ENCODE measurements at regions not wholly inside any gene's neighbourhood (a gene's known extent, or its start where the extent isn't known, plus 50 kb on each side); places are given as distances from the start of the nearest gene placed in this dataset.

DNA sequence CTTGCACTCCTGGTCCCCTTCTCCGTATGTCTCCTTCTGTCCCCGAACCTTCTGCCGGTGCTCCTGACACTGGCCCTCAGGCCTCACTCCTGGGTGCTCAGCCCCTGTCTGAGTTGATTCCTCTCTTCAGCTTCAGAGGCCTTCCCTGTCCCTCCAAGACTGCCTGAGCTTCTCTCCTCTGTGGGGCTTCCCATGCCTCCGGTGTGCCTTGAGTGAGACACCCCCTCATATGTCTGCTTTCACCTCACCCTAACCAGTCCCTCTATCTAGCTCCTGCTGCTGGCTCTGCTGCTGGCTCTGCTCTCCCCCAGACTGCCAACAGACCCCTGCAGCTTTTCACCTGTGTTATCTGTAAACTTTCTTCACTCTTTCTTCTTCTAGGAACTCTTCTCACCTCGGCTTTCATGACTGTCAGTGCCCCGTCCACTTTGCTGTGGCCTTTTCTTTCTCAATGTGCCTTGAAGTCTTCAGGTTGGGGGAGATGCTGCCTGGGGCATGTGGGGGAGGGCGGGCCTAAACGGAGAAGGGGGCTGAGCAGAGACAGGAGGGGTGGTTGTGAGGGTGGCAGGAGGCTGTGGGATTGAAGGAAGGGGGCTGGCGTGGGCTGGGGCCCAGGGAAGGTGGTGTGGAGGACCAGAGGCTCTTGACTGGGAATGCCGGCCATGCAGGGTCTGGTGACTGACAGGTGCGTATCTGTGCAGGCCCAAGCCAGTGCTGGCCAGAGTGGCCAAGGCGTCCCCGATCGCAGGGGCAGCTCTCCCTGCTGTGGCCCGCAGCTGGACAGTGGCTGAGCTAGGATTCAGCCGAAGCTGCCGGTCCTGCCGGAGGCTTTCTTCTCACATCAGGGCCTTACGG, 81.3 kb downstream of the METRNL start:
- DNase-seq (no peak), FAIRE-seq (no peak)
- H3K36me3 ChIP-seq (ENCODE audit: control insufficient read depth in 2 of 3, insufficient read depth in 3 of 3, low read length in 3 of 3) = no peaks in the 10 kb centered on the region
- H3K27me3 ChIP-seq (ENCODE audit: control insufficient read depth, insufficient read depth, low read length) = no peaks in the 10 kb centered on the region
- H3K4me3 ChIP-seq (ENCODE audit: low read length in 3 of 3) = no peak overlapping the region
- H3K9me3 ChIP-seq (ENCODE audit: control insufficient read depth in 2 of 3, insufficient read depth in 1 of 3, low read length in 3 of 3) = no peaks in the 10 kb centered on the region
- intact Hi-C loops (cut with DNase I) = no loop called here
- no peaks in the 10 kb centered on the region for H3K4me1 ChIP-seq (ENCODE audit: control insufficient read depth in 2 of 3, insufficient read depth in 2 of 3, low read depth in 1 of 3, low read length in 3 of 3)
- no peak overlapping the region for H3K9ac ChIP-seq (ENCODE audit: low read length in 3 of 3)
- H3K27ac ChIP-seq (ENCODE audit: low read depth in 2 of 2, low read length in 2 of 2) = no peak overlapping the region
- TF ChIP-seq, protein P1, sequence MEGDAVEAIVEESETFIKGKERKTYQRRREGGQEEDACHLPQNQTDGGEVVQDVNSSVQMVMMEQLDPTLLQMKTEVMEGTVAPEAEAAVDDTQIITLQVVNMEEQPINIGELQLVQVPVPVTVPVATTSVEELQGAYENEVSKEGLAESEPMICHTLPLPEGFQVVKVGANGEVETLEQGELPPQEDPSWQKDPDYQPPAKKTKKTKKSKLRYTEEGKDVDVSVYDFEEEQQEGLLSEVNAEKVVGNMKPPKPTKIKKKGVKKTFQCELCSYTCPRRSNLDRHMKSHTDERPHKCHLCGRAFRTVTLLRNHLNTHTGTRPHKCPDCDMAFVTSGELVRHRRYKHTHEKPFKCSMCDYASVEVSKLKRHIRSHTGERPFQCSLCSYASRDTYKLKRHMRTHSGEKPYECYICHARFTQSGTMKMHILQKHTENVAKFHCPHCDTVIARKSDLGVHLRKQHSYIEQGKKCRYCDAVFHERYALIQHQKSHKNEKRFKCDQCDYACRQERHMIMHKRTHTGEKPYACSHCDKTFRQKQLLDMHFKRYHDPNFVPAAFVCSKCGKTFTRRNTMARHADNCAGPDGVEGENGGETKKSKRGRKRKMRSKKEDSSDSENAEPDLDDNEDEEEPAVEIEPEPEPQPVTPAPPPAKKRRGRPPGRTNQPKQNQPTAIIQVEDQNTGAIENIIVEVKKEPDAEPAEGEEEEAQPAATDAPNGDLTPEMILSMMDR (IDR thresholded peaks at IDR 0.05; ENCODE audit: borderline replicate concordance, extremely low read depth, insufficient read depth) = no peak

DNA sequence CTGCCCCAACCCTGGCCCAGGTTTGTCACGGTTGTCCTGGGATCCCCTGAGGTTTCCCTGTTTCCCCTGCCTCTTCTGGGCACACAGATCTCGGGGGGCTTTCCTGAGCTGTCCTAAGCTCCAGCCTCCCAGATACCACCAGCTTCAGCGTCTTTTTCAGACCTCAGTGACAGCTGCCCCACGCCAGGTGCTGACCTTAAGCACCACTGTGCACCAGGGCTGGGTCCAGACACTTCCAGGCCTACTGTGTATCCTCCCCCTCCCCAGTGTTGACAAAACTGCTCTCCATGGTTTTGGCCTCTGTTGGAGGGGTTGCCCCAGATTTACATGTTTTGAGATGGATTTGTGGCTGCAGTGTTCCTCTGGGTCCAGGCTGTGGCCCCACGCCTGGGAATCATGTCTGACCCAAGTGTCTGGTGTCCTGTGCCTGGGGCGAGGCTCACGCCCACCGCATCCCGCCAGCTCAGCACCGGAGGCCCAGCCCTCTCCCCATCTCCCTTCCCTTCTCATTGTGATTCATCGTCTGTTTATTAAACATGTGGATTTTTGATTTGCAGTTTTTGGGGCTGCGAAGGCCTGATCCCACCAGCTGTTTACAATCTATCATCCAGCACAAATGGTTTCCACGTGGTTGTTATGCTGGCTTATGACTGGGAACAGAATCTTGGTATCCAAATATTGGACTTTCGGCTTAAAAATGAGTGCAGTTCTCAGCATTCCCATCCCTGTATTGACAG, 82.1 kb downstream of the METRNL start:
- Histone ChIP-seq H3K36me3 (ENCODE audit: control insufficient read depth in 2 of 3, insufficient read depth in 3 of 3, low read length in 3 of 3) (no peaks in the 10 kb centered on the region), H3K27ac (ENCODE audit: low read depth in 2 of 2, low read length in 2 of 2) (no peak overlapping the region), H3K4me3 (ENCODE audit: low read length in 3 of 3) (no peak overlapping the region), H3K9me3 (ENCODE audit: control insufficient read depth in 2 of 3, insufficient read depth in 1 of 3, low read length in 3 of 3) (no peaks in the 10 kb centered on the region), H3K27me3 (ENCODE audit: control insufficient read depth, insufficient read depth, low read length) (no peaks in the 10 kb centered on the region), H3K4me1 (ENCODE audit: control insufficient read depth in 2 of 3, insufficient read depth in 2 of 3, low read depth in 1 of 3, low read length in 3 of 3) (no peaks in the 10 kb centered on the region), H3K9ac (ENCODE audit: low read length in 3 of 3) (no peak overlapping the region)
- DNase-seq = peak in 3 of 5 donors; percentile 49 to 87 (median 63)
- intact Hi-C loops (cut with DNase I) = no loop called here
- TF ChIP-seq, protein P1 (IDR thresholded peaks at IDR 0.05; ENCODE audit: borderline replicate concordance, extremely low read depth, insufficient read depth) = no peak
- no peak for FAIRE-seq

DNA sequence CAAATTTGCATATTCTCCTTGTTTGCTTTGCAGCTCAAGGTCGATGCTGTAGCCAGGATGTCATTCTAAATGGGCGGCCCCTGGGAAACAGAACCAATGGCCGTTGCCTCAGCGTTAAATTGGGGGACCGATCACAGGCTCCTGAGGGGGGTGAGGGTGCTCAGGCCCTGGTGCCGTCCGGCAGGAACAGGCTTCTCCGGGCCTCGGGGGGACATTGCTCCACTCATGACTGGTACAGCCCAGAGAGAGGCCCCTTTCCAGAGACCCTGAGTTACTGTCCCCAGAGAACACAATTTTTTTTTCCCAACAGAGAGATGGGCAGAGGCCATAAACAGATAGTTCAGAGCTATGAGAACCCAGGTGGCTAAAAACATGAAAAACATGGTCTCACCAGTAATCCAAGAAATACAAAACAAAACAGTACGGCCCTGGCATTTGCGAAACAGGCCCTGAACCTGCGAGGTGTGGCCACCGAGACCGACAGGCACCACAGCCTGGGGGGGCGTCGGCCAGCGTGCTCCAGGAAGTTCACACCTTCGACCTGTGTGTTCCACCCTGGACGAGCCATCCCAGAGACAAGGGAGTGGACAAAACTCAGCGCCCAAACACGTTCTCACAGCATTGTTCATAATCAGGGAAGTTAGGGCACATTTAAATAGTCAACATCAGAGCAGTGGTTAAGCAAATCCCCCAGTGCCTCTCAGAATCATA, 82.8 kb downstream of the METRNL start:
- no peak overlapping the region for H3K4me3 ChIP-seq (ENCODE audit: low read length in 3 of 3)
- no peaks in the 10 kb centered on the region for H3K9me3 ChIP-seq (ENCODE audit: control insufficient read depth in 2 of 3, insufficient read depth in 1 of 3, low read length in 3 of 3)
- no peaks in the 10 kb centered on the region for H3K36me3 ChIP-seq (ENCODE audit: control insufficient read depth in 2 of 3, insufficient read depth in 3 of 3, low read length in 3 of 3)
- intact Hi-C loops (cut with DNase I) = no loop called here
- no peak overlapping the region for H3K9ac ChIP-seq (ENCODE audit: low read length in 3 of 3)
- FAIRE-seq (no peak), DNase-seq (peak in 1 of 5 donors; percentile 59)
- no peaks in the 10 kb centered on the region for H3K4me1 ChIP-seq (ENCODE audit: control insufficient read depth in 2 of 3, insufficient read depth in 2 of 3, low read depth in 1 of 3, low read length in 3 of 3)
- TF ChIP-seq, protein P1 (IDR thresholded peaks at IDR 0.05; ENCODE audit: borderline replicate concordance, extremely low read depth, insufficient read depth) = no peak
- no peaks in the 10 kb centered on the region for H3K27me3 ChIP-seq (ENCODE audit: control insufficient read depth, insufficient read depth, low read length)
- H3K27ac ChIP-seq (ENCODE audit: low read depth in 2 of 2, low read length in 2 of 2) = no peak overlapping the region
